Prostate gland (tissue), 2 donors: ENCODE measurements at regions not wholly inside any gene's neighbourhood (a gene's known extent, or its start where the extent isn't known, plus 50 kb on each side); places are given as distances from the start of the nearest gene placed in this dataset.

Experiments
- DNase-seq: peaks from one replicate; pipeline ENCODE4 v3.0.0-alpha.2; 2019; ENCODE audit warnings: low spot score
- H3K27ac ChIP-seq, 2 donors: fragments of 200-600 bp; sonication (generic); 2 replicates each; pipeline ENCODE4 v1.5.1; 2017 to 2019
- H3K27me3 ChIP-seq: fragments of 200-600 bp; sonication (generic); replicated peaks from 2 replicates; pipeline ENCODE4 v1.5.1; 2019; ENCODE audit not compliant: insufficient read depth
- H3K36me3 ChIP-seq, 2 donors: fragments of 200-600 bp; sonication (generic); 1 replicate in 1 of 2; 2 replicates in 1 of 2; pipeline versions ENCODE4 v1.5.1 to v1.8.1; 2017 to 2019
- H3K4me1 ChIP-seq: fragments of 200-600 bp; sonication (generic); replicated peaks from 2 replicates; pipeline ENCODE4 v1.5.1; 2019
- H3K4me3 ChIP-seq, 2 donors: fragments of 200-600 bp; sonication (generic); 2 replicates each; pipeline ENCODE4 v1.5.1; 2017 to 2019
- H3K9me3 ChIP-seq: fragments of 200-600 bp; sonication (generic); 2 replicates; pipeline ENCODE4 v1.5.1; 2017
- CTCF ChIP-seq, 4 experiments: fragments of 200-600 bp in 2 of 4; fragments of 450-650 bp in 2 of 4; sonication (generic) in 2 of 4; IDR thresholded peaks; 1 replicate in 3 of 4; 2 replicates in 1 of 4; pipeline ENCODE4 v1.5.1; 2016 to 2019; ENCODE audit warnings: antibody characterized with exemption in 4 of 4, mild to moderate bottlenecking in 2 of 4, moderate library complexity in 2 of 4
- POLR2A ChIP-seq: fragments of 450-650 bp; IDR thresholded peaks from one replicate; pipeline ENCODE4 v1.6.1; 2016; ENCODE audit warnings: antibody characterized with exemption, mild to moderate bottlenecking
- POLR2AphosphoS5 ChIP-seq: sonication (generic); formaldehyde crosslinking; IDR thresholded peaks from one replicate; pipeline ENCODE4 v1.6.1; 2017; ENCODE audit warnings: antibody characterized with exemption
- WGBS: methylation state at CpG from one replicate; pipeline ENCODE4 v1.1.5; 2018; 5-methylcytosine and 5-hydroxymethylcytosine counted together
- intact Hi-C: fragments of 100-400 bp; cut with DNase I; formaldehyde crosslinking; loops from one replicate; pipeline ENCODE4 v1.14.2; 2022

GRCh38 chr9:16211946-16212345 is 658.5 kb downstream of the BNC2 start:
- H3K27ac ChIP-seq, result no peak overlapping the region
- H3K4me1 ChIP-seq, result no peaks in the 10 kb centered on the region
- no peaks in the 10 kb centered on the region for H3K9me3 ChIP-seq
- H3K4me3 ChIP-seq, result no peak overlapping the region
- TF ChIP-seq POLR2AphosphoS5, result no peak
- TF ChIP-seq CTCF (IDR thresholded peaks at IDR 0.05), result no peak
- TF ChIP-seq POLR2A, result no peak
- DNase-seq, result no peak
- H3K27me3 ChIP-seq, result no peaks in the 10 kb centered on the region
- no peaks in the 10 kb centered on the region for H3K36me3 ChIP-seq
- 67% methylated on average over 3 of the region's 3 CpGs for WGBS
- intact Hi-C loops, result no loop called here

- H3K27ac ChIP-seq, result peak overlapping the region in 1 of 2 donors; percentile 25
- no peaks in the 10 kb centered on the region for H3K36me3 ChIP-seq
- 28% methylated on average over 6 of the region's 6 CpGs for WGBS
- H3K4me1 ChIP-seq, result no peaks in the 10 kb centered on the region
- no peaks in the 10 kb centered on the region for H3K27me3 ChIP-seq
- intact Hi-C loops, result no loop called here
- H3K9me3 ChIP-seq, result no peaks in the 10 kb centered on the region
- TF ChIP-seq CTCF (IDR thresholded peaks at IDR 0.05) (no peak), POLR2AphosphoS5 (peak; percentile 81)
- H3K4me3 ChIP-seq, result no peak overlapping the region
- DNase-seq, result peak; percentile 82
Measured at GRCh38 chr9:16213781-16214515, 656.5 kb downstream of the BNC2 start.

GRCh38 chr9:16214677-16215352 is 655.7 kb downstream of the BNC2 start:
- WGBS, result 55% methylated on average over 16 of the region's 16 CpGs
- no peaks in the 10 kb centered on the region for H3K27me3 ChIP-seq
- no peak overlapping the region for H3K4me3 ChIP-seq
- intact Hi-C loops, result no loop called here
- no peak for DNase-seq
- TF ChIP-seq POLR2AphosphoS5, result no peak
- TF ChIP-seq CTCF (IDR thresholded peaks at IDR 0.05), result no peak
- no peak for TF ChIP-seq POLR2A
- H3K27ac ChIP-seq, result no peak overlapping the region
- H3K36me3 ChIP-seq, result no peaks in the 10 kb centered on the region
- no peaks in the 10 kb centered on the region for H3K9me3 ChIP-seq
- H3K4me1 ChIP-seq, result no peaks in the 10 kb centered on the region

- no peak overlapping the region for H3K27ac ChIP-seq
- no peak for DNase-seq
- H3K27me3 ChIP-seq, result no peaks in the 10 kb centered on the region
- TF ChIP-seq POLR2A, result no peak
- TF ChIP-seq POLR2AphosphoS5, result no peak
- TF ChIP-seq CTCF (IDR thresholded peaks at IDR 0.05), result no peak
- H3K36me3 ChIP-seq, result no peaks in the 10 kb centered on the region
- no peaks in the 10 kb centered on the region for H3K4me1 ChIP-seq
- no peak overlapping the region for H3K4me3 ChIP-seq
- intact Hi-C loops, result no loop called here
- 82% methylated on average over 6 of the region's 6 CpGs for WGBS
- H3K9me3 ChIP-seq, result no peaks in the 10 kb centered on the region
Measured at GRCh38 chr9:16215353-16215680, 655.2 kb downstream of the BNC2 start.
